SK-N-SH (cell line): ENCODE measurements at regions not wholly inside any gene's neighbourhood (a gene's known extent, or its start where the extent isn't known, plus 50 kb on each side); places are given as distances from the start of the nearest gene placed in this dataset.

ENCODE experiments used
- CTCF ChIA-PET: fragments of 300-600, 350-600 bp; formaldehyde crosslinking; extraction: SDS; loops from one replicate; lab custom pipeline; 2021; lab: Yijun Ruan, JAX
- POLR2A ChIA-PET: fragments of 350-600 bp; sonication (Branson Sonifier 250); formaldehyde crosslinking; extraction: SDS; loops from one replicate; lab custom pipeline; 2020; ENCODE audit warnings: antibody characterized with exemption, inconsistent platforms; lab: Yijun Ruan, JAX
- DNase-seq: peaks from one replicate; pipeline ENCODE4 v3.0.0; 2012
- H2AFZ ChIP-seq: fragments of 200-600 bp; sonication (generic); 2 replicates; pipeline ENCODE4 v1.8.1; 2016; ENCODE audit warnings: antibody characterized with exemption, mild to moderate bottlenecking, low read depth
- H3F3A ChIP-seq: fragments of 200-600 bp; sonication (generic); replicated peaks from 2 replicates; pipeline ENCODE3; 2016; ENCODE audit warnings: antibody characterized with exemption, mild to moderate bottlenecking; ENCODE audit not compliant: insufficient read depth
- H3K27ac ChIP-seq, 2 experiments: fragments of 200-500 bp in 1 of 2; fragments of 200-600 bp in 1 of 2; sonication (Bioruptor generic) in 1 of 2; sonication (generic), shearing (Covaris generic) in 1 of 2; 2 replicates each; pipeline versions ENCODE4 v1.5.1 to v1.6.1; 2014 to 2016; ENCODE audit warnings: low read depth in 2 of 2, inconsistent platforms in 1 of 2, low read length in 1 of 2, mild to moderate bottlenecking in 1 of 2, mixed read lengths in 1 of 2
- H3K27me3 ChIP-seq: fragments of 200-600 bp; sonication (generic), shearing (Covaris generic); 2 replicates; pipeline ENCODE4 v1.6.1; 2016; ENCODE audit warnings: mixed run types; ENCODE audit not compliant: insufficient read depth
- H3K36me3 ChIP-seq, 2 experiments: fragments of 200-500 bp in 1 of 2; fragments of 200-600 bp in 1 of 2; sonication (Bioruptor generic) in 1 of 2; sonication (generic) in 1 of 2; replicated peaks in 1 of 2; 2 replicates each; pipeline versions ENCODE3 to v1.5.1; 2014 to 2016; ENCODE audit warnings: low read length in 1 of 2, mild to moderate bottlenecking in 1 of 2; ENCODE audit not compliant: insufficient read depth in 2 of 2, control insufficient read depth in 1 of 2
- H3K4me1 ChIP-seq, 2 experiments: fragments of 200-500 bp in 1 of 2; fragments of 200-600 bp in 1 of 2; sonication (Bioruptor generic) in 1 of 2; sonication (generic), shearing (Covaris generic) in 1 of 2; 2 replicates each; pipeline versions ENCODE4 v1.5.1 to v1.6.1; 2014 to 2016; ENCODE audit warnings: low read depth in 1 of 2, low read length in 1 of 2, mixed run types in 1 of 2; ENCODE audit not compliant: insufficient read depth in 2 of 2, control insufficient read depth in 1 of 2
- H3K4me2 ChIP-seq: fragments of 200-600 bp; sonication (generic), shearing (Covaris generic); 2 replicates; pipeline ENCODE4 v1.6.1; 2017; ENCODE audit warnings: mixed run types
- H3K4me3 ChIP-seq, 2 experiments: fragments of 200-500 bp in 1 of 2; fragments of 200-600 bp in 1 of 2; sonication (Bioruptor generic) in 1 of 2; sonication (generic), shearing (Covaris generic) in 1 of 2; 2 replicates each; pipeline versions ENCODE4 v1.5.1 to v1.8.1; 2014 to 2016; ENCODE audit warnings: low read depth in 2 of 2, inconsistent platforms in 1 of 2, low read length in 1 of 2, mild to moderate bottlenecking in 1 of 2, mixed read lengths in 1 of 2, moderate library complexity in 1 of 2
- H3K79me2 ChIP-seq: fragments of 200-600 bp; sonication (generic); 2 replicates; pipeline ENCODE4 v1.8.1; 2017; ENCODE audit warnings: mild to moderate bottlenecking; ENCODE audit not compliant: insufficient read depth
- H3K9ac ChIP-seq: fragments of 200-600 bp; sonication (generic); 2 replicates; pipeline ENCODE4 v1.6.1; 2017; ENCODE audit warnings: mixed run types
- H3K9me2 ChIP-seq: fragments of 200-600 bp; sonication (generic); 2 replicates; pipeline ENCODE4 v1.6.1; 2017; ENCODE audit warnings: mixed run types
- H3K9me3 ChIP-seq: fragments of 200-600 bp; sonication (generic); 2 replicates; pipeline ENCODE4 v1.6.1; 2017; ENCODE audit warnings: mixed run types, mild to moderate bottlenecking, moderate library complexity
- H4K20me1 ChIP-seq: fragments of 200-600 bp; sonication (generic); 2 replicates; pipeline ENCODE4 v1.6.1; 2017; ENCODE audit warnings: mild to moderate bottlenecking, mixed run types; ENCODE audit not compliant: insufficient read depth
- CTCF ChIP-seq: fragments of 200-600 bp; sonication (generic); IDR thresholded peaks from 2 replicates; pipeline ENCODE4 v1.6.1; 2017; ENCODE audit warnings: antibody characterized with exemption, mild to moderate bottlenecking, moderate library complexity
- ELF1 ChIP-seq: IDR thresholded peaks from 2 replicates; pipeline ENCODE4 v1.4.0; 2012
- FOSL2 ChIP-seq: IDR thresholded peaks from 2 replicates; pipeline ENCODE4 v1.4.0; 2012; ENCODE audit warnings: low read depth, mild to moderate bottlenecking, moderate library complexity, borderline replicate concordance
- JUND ChIP-seq: IDR thresholded peaks from 2 replicates; pipeline ENCODE4 v1.4.0; 2012
- MAX ChIP-seq: IDR thresholded peaks from 2 replicates; pipeline ENCODE4 v1.4.0; 2012; ENCODE audit warnings: low read depth
- MXI1 ChIP-seq: IDR thresholded peaks from 2 replicates; pipeline ENCODE4 v1.6.1; 2012; ENCODE audit warnings: mild to moderate bottlenecking, low read depth, low read length, improper control_type of control experiment
- NRF1 ChIP-seq: IDR thresholded peaks from 2 replicates; pipeline ENCODE4 v1.6.1; 2012; ENCODE audit warnings: low read depth, mild to moderate bottlenecking, low read length
- REST ChIP-seq: IDR thresholded peaks from 2 replicates; pipeline ENCODE4 v1.6.1; 2012; ENCODE audit warnings: mild to moderate bottlenecking, low read depth, low read length, moderate library complexity
- SIN3A ChIP-seq: IDR thresholded peaks from 2 replicates; pipeline ENCODE4 v1.6.1; 2012; ENCODE audit warnings: low read depth, mild to moderate bottlenecking, low read length, moderate library complexity, borderline replicate concordance
- TEAD4 ChIP-seq: IDR thresholded peaks from 2 replicates; pipeline ENCODE4 v1.4.0; 2012; ENCODE audit warnings: mild to moderate bottlenecking, borderline replicate concordance; ENCODE audit not compliant: insufficient read depth
- WGBS: methylation state at CpG from one replicate; pipeline ENCODE4 v1.1.6; 2017; ENCODE audit warnings: low lambda C conversion rate; 5-methylcytosine and 5-hydroxymethylcytosine counted together
- TF ChIP-seq, protein P1 (sequence below): IDR thresholded peaks from 2 replicates; pipeline ENCODE4 v1.4.0; 2012; ENCODE audit warnings: low read depth, borderline replicate concordance

DNA sequence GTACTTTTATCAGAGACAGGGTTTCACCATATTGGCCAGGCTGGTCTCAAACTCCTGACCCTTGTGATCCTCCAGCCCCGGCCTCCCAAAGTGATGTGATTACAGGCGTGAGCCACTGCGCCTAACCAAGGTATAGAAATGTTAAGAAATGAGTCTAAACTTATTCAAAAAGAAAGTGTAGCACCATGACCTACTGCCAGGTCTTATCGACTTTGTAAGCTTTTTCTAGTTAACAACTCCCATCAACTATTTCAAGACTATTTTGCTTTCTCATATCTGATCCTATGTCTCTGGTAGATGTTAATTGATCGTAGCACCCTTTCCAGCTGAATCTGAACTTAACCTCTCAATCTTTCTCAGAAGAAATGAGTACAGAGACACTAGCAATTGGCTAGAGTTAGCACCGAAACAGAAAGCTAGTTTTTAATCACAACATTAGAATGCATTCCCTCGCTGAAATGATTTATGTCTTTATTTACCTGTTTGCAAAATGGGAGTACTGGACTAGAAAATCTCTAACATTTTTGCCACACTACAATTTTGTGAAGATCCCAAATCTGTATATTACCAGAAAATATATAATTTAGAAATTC lies 114.0 kb upstream of the HGF start:
- POLR2A ChIA-PET = no interaction called here
- Histone ChIP-seq H4K20me1 (no peaks in the 10 kb centered on the region), H3K4me3 (no peak overlapping the region), H3K27me3 (no peaks in the 10 kb centered on the region), H3K4me2 (no peak overlapping the region), H3K9ac (no peak overlapping the region), H2AFZ (no peak overlapping the region), H3F3A (no peaks in the 10 kb centered on the region), H3K9me3 (no peaks in the 10 kb centered on the region), H3K36me3 (no peaks in the 10 kb centered on the region), H3K4me1 (peaks cover 7 to 12% of the 10 kb centered on the region in 2 experiments; a peak in 3 of 4 replicates), H3K9me2 (no peaks in the 10 kb centered on the region), H3K79me2 (no peaks in the 10 kb centered on the region), H3K27ac (no peak overlapping the region)
- no peak for DNase-seq
- CTCF ChIA-PET = no interaction called here
- TF ChIP-seq JUND (no peak), NRF1 (no peak), REST (no peak), MAX (no peak), SIN3A (no peak), FOSL2 (no peak), CTCF (no peak), MXI1 (no peak), ELF1 (no peak), TEAD4 (no peak)
- TF ChIP-seq, protein P1, sequence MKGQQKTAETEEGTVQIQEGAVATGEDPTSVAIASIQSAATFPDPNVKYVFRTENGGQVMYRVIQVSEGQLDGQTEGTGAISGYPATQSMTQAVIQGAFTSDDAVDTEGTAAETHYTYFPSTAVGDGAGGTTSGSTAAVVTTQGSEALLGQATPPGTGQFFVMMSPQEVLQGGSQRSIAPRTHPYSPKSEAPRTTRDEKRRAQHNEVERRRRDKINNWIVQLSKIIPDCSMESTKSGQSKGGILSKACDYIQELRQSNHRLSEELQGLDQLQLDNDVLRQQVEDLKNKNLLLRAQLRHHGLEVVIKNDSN = no peak
- WGBS = 88% methylated on average over 7 of the region's 7 CpGs
